ENCODE measurements at regions not wholly inside any gene's neighbourhood (a gene's known extent, or its start where the extent isn't known, plus 50 kb on each side); places are given as distances from the start of the nearest gene placed in this dataset.
"Not testable (repeated sequence)": the region's sequence is repeated elsewhere in the genome, so short reads cannot be mapped to it uniquely, and the experiment has no call there.

- DNase-seq (ENCODE audit: low spot score) = no peak
These were observed 72.2 kb downstream of the CRLF2 start for GRCh38 chrX:1140236-1140681.

- DNase-seq (ENCODE audit: low spot score) = no peak
These were observed 73.3 kb downstream of the CRLF2 start for GRCh38 chrX:1139185-1139500.

GRCh38 chrX:1138476-1139184 is 73.8 kb downstream of the CRLF2 start:
- DNase-seq (ENCODE audit: low spot score) = no peak

- no peak for DNase-seq (ENCODE audit: low spot score)
These were observed 74.9 kb downstream of the CRLF2 start for GRCh38 chrX:1137531-1137930.

- DNase-seq (ENCODE audit: low spot score) = not testable (repeated sequence)
These were observed 75.9 kb downstream of the CRLF2 start for GRCh38 chrX:1136582-1136981.

- DNase-seq (ENCODE audit: low spot score) = no peak
These were observed 77.5 kb downstream of the CRLF2 start for GRCh38 chrX:1134976-1135375.

- DNase-seq (ENCODE audit: low spot score) = no peak
These were observed 78.3 kb downstream of the CRLF2 start for GRCh38 chrX:1134156-1134555.

GRCh38 chrX:1126738-1127137 is 85.7 kb downstream of the CRLF2 start:
- DNase-seq (ENCODE audit: low spot score) = no peak

- no peak for DNase-seq (ENCODE audit: low spot score)
These were observed 87.9 kb downstream of the CRLF2 start for GRCh38 chrX:1124531-1124930.

- DNase-seq (ENCODE audit: low spot score) = not testable (repeated sequence)
These were observed 89.6 kb downstream of the CRLF2 start for GRCh38 chrX:1122851-1123250.

- no peak for DNase-seq (ENCODE audit: low spot score)
These were observed 93.2 kb downstream of the CRLF2 start for GRCh38 chrX:1119275-1119674.

GRCh38 chrX:1118572-1119199 is 93.8 kb downstream of the CRLF2 start:
- no peak for DNase-seq (ENCODE audit: low spot score)

GRCh38 chrX:1115411-1115810 is 97.0 kb downstream of the CRLF2 start:
- not testable (repeated sequence) for DNase-seq (ENCODE audit: low spot score)

GRCh38 chrX:1112321-1112720 is 100.1 kb downstream of the CRLF2 start:
- no peak for DNase-seq (ENCODE audit: low spot score)

GRCh38 chrX:1111601-1112300 is 100.7 kb downstream of the CRLF2 start:
- no peak for DNase-seq (ENCODE audit: low spot score)

- no peak for DNase-seq (ENCODE audit: low spot score)
These were observed 102.8 kb downstream of the CRLF2 start for GRCh38 chrX:1109580-1110119.

GRCh38 chrX:1108501-1109445 is 103.7 kb downstream of the CRLF2 start:
- DNase-seq (ENCODE audit: low spot score) = no peak

- DNase-seq (ENCODE audit: low spot score) = no peak
These were observed 105.8 kb downstream of the CRLF2 start for GRCh38 chrX:1106478-1107210.

GRCh38 chrX:1105671-1106419 is 106.6 kb downstream of the CRLF2 start:
- no peak for DNase-seq (ENCODE audit: low spot score)

- DNase-seq (ENCODE audit: low spot score) = not testable (repeated sequence)
These were observed 107.4 kb downstream of the CRLF2 start for GRCh38 chrX:1105031-1105430.

Data from RKO (cell line).